GM23248 (cell line): ENCODE measurements at regions not wholly inside any gene's neighbourhood (a gene's known extent, or its start where the extent isn't known, plus 50 kb on each side); places are given as distances from the start of the nearest gene placed in this dataset.

ENCODE experiments used
- EZH2 ChIP-seq: fragments of 200-600 bp; sonication (generic); IDR thresholded peaks from 2 replicates; pipeline ENCODE4 v1.6.1; 2018; ENCODE audit warnings: antibody characterized with exemption, mild to moderate bottlenecking; ENCODE audit not compliant: insufficient read depth, poor library complexity, severe bottlenecking
- EZH2phosphoT487 ChIP-seq: fragments of 200-600 bp; sonication (generic); IDR thresholded peaks from 2 replicates; pipeline ENCODE4 v1.6.1; 2018; ENCODE audit warnings: antibody characterized with exemption, moderate library complexity, mild to moderate bottlenecking, low read depth; ENCODE audit not compliant: insufficient read depth

DNA sequence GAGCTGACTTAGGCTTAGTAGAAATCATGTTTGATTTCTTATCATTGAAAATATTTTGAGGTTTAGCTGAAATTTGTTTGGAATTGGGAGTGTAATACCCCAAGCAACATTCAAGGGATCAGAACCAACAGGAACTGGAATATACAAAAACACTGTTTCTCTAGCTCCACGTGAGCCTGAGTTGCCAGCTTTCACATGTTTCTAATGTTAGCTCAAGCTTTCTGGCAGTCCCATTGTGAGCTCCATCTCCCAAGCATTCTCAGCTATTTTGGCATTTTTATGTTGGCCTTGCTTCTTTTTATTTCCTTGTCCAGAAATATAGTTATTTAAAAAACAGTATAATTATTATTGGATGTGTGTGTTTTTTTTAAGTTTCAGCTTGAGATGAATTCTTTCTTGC, 427.1 kb upstream of the DPH6 start:
- TF ChIP-seq EZH2phosphoT487 (no peak), EZH2 (no peak)
